OCI-LY7 (cell line): ENCODE measurements at regions not wholly inside any gene's neighbourhood (a gene's known extent, or its start where the extent isn't known, plus 50 kb on each side); places are given as distances from the start of the nearest gene placed in this dataset.

Source experiments
- CTCF ChIP-seq: fragments of 200-600 bp; sonication (generic); conservative IDR thresholded peaks from 2 replicates; pipeline ENCODE4 v1.5.1; 2014; ENCODE audit warnings: mild to moderate bottlenecking, antibody characterized with exemption, low read length, moderate library complexity, mixed read lengths
- EZH2phosphoT487 ChIP-seq: fragments of 200-600 bp; sonication (generic); IDR thresholded peaks from 2 replicates; pipeline ENCODE4 v1.6.1; 2018; ENCODE audit warnings: low read depth, borderline replicate concordance, mild to moderate bottlenecking, mixed run types, antibody characterized with exemption, low read length, moderate library complexity, mixed read lengths

GRCh38 chr10:84606428-84606827 lies 278.0 kb downstream of the CCSER2 start:
- TF ChIP-seq CTCF = no peak
- TF ChIP-seq EZH2phosphoT487 = no peak
